HG03442 (cell line): ENCODE measurements at regions not wholly inside any gene's neighbourhood (a gene's known extent, or its start where the extent isn't known, plus 50 kb on each side); places are given as distances from the start of the nearest gene placed in this dataset.

Source experiments
- ATAC-seq: cut with Tn5 transposase; IDR thresholded peaks from one replicate; pipeline ENCODE4 v1.9.1; 2021; ENCODE audit warnings: mild to moderate bottlenecking, moderate library complexity; ENCODE audit not compliant: unreplicated experiment

DNA sequence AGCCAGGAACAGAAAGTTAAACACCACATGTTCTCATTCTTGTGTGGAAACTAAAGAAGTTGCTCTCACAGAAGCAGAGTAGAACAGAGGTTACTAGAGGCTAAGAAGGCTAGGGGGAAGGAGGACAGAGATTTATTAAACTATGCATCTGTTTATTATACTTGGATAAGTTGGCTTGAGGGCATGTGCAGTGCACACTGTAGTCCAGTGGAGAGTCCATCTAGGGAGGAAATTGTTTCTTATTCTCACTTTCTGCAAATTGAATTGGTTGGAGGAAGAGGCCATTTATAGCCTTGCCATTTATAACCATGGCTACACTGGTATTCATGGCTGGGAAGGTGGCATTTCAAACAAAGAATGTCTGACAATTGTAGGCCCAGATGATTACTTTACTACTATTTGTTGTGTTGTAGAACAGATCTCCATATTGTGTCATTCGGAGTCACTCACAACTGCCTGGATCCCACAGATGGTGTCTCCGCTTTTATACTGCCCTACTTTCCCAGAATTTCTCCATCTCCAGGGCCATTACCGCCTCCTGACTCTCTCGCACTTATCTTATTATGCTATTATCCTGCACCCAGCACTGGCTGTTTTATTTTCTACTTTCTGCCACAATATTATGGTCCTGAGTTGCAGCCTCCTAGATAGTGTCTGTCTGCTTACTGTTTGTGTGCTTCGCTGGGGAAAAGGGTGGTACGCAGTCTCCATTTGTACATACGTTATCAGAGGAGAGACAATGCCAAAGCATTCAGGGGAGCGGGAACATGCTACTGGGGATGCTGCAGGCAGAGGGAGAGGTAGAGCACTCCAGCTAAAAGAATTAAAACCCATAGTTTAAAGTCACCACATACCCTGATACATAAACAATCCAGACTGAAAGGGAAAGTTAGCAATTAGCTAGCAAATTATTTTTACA lies 169.3 kb upstream of the BLID start:
- ATAC-seq, result no peak

DNA sequence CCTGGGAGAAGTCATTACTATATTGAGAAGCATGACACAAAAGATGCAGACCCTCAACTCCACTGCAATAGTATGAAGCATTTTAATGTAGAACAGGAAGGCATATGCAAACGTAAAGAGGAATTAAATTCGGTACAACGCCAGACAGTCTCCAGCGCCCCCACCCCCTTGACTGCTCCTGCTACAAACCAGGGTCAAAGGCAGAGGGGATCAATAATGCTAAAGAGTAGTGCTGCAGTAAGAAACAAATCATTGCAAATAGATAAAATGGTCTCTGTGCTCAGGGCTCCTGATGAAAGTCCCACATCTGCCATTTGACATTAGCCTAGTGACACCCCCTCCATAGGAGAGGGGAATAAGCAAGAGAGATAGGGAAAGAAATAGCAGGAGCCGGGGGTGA lies 164.9 kb upstream of the BLID start:
- ATAC-seq, result no peak

DNA sequence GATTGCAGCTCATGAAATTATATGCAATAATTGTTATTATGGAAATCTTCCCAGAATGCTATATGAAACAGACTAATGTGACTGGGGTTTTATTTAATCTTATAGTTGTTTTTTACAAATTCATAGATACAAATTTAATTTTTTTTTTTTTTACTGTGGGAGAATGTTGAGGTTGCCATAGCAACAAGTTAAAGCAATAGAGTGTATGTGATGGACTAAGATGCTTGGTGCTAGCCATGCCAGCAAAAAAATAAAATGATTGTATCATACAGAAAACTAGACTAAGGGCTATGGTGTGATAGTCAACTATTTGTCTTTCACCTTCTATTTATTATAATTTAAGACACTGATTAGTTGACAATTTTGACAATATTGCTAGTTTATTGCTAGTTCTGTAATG lies 163.2 kb upstream of the BLID start:
- no peak for ATAC-seq

DNA sequence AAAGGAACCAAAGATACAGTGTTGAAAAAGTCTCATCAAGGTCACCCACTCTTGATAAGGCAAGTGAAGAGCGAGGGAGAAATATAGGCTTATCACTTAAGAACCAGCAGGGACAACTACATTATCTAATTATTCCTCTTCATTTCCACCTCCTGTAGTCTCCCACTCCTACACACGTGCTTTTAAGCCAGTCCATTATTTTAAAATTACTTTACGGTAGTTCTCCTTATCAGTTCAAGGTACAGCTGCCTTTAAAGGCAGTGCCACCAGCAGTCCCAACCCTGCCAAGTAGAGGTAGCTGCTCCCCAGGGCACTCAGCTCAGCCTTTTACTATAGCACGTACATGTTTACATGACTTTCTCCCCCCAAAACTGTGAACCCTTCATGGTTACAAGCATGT lies 161.5 kb upstream of the BLID start:
- ATAC-seq, result no peak

DNA sequence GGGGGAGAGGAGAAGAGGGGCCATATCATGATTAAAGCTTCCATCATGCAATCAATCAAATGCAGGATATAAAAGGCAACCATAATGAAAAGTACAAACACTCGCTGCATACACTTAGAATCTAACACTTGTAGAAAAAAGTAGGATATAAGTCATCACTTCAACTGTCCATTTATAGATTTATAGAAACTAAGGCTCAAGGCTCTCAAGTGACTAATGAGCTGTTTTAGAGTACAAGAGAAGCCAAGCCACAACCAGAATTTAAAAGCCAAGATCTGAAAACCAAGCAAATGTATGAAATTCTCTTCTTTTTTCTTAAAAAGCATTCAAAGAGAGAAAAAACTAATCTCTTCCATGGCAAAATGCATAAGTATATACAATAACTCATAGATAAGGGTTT lies 160.2 kb upstream of the BLID start:
- ATAC-seq, result no peak

DNA sequence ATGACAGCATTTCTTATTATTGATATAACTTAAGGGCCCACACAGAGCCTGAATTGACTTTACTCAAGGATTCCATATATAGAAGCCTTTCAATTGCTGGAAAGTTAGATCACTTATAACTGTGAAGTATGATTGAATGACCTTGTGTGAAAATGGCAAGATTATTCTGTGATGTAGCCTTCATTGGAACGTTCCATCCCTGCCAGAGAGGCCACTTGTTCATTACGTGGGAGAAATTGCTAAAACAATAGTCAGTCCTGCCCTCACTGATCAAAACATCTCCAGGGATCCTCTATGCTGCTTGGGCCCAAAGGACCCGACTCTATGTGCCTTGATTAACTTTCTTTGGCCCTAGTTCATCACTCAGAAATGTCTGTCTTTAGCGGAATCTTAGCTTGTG lies 159.5 kb upstream of the BLID start:
- ATAC-seq, result no peak

DNA sequence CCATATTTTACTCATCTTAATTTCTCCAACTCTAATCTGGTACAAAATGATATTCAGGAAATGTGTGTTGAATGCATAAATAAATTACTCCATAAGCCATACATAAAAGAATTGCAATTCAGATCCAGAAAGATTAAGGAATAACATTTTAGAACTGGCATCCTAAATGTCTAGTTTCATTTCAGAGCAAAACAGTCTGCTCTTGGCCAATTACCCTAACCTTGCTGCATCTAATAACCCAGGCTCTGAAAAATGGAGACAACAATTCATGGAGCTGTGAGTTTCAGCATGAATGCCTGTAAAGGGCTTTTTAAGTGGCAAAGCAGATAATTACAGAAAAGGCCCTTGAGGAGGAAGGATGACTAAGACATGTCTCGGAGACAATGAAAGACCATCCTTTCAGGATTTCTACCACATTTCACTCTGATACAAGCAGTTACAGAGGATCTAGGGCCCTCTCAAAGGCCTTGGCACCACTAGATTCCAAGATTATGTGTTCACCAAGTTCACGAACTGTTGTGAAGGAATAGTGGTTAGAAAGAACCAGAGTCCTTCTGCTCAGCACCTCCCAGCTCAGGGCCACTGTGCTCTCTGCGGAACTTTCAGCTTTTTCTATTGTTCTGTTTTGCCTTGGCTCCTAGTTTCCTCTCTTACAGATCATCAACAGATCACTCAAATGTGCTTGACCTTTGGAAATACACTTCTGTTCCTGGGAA lies 157.6 kb upstream of the BLID start:
- ATAC-seq, result no peak

DNA sequence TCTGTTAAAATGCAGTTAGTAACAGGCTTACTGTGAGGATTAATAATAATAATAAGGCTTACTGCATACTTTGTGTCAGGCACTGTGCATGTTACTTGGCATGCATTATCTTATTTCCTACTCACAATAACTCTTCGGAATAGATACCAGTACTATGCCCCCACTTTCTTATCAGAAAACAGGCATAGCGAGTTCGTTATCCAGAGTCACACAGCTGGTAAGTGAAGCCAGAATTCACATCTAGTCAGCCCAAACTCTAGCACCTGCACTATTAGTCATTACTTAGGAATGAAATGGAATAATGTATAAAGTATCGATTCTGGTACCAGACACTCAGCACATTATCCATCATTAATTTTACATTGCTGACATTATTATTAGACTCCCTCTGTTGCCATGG lies 155.7 kb upstream of the BLID start:
- ATAC-seq, result no peak

DNA sequence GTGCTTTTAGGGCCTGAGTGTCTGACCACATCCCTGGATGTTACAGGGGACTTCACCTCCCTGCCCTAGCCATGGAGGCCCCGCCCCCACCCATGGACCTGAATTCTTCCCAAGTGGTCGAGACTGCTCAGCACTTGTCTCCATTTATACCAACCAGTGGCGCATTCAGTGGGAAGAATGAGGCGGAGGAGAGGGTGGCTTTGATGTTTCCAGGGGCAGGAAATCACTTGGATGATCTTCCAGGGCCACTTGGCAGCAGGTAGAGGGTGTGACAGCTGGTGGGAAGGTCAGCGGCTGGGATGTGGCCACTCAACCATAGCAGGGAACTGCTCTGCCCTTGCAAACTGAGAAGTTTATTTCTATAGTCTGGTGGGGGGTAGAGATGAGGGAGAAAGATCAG lies 155.1 kb upstream of the BLID start:
- no peak for ATAC-seq

DNA sequence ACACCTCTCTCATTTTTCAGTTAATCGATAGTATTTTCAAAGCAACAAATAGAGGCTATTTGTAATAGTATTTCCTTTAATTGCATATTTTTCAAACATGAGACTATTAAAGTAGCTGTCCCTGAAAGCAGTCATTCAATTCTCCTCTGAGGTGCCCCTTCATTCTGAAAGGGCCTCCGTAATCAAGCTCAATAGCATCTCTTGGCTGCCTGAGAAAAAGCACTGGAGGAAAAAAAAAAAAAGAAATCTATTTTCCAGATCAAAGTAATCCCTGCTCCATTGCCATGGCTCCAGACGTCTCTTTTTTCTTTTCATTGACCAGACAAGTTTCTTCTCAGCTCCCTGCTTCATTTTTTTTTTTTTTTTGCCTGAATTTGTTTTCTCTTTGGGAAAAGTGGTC lies 154.5 kb upstream of the BLID start:
- ATAC-seq, result no peak

DNA sequence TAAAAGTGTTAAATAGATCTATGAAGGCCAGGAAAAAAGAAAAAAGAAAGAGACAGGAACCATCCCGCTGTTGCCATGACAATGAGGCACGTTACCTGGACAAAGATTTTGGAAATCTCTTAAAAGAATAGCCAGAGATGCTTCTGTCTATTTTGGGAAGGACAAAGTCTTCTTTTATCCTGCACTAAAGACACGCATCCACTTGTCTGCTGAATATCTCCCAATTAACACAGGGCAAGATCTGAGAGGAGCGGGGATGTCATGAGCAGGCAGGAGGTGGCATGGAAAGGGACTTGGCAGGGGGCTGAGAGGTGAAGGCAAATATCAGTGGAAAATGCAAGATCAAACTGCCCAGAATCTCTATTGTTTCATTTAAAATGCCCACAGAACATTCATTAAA lies 153.8 kb upstream of the BLID start:
- ATAC-seq, result no peak

DNA sequence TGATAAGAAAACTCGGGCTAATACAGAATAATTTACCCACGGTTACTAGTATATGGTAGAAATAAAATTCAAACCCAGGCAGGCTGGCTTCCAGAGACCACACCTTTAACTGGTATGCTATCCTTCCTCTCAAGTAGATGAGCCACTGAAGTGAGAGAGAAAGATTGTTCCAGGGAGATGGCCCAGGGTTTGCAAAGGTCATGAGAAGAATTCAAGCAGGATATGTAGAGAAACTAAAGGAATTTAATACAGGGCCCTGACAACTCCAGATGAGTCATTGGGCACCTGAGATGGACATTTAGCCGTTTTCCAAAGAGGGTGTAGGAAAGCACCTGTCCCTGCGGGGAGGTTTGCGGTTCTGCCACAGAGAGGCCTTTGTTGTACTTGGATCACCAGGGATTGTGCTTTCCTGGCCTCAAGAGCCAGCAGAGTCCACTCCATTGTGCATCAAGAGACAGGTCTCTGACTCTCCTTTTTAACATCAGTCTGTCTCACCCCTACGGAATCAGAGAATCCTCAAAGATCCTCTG lies 152.7 kb upstream of the BLID start:
- ATAC-seq, result no peak

DNA sequence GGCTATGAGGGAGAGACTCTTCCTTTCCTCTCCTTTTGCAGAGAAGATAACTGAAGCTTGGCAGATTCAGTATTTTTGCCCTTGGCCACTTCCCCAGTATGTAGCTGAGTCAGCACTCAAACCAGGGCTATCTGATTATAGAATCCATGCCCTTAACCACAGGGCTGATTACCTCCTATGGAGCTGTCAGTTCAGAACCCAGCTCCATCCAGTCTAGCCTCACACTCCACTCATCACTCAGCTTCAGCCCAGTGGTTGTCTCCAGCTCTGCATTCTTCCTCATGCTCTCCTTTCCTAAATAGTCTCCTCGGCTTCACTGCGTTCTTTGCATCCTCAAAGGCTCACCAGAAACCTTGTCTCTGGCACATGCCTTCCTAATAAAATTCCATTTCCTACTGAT lies 151.6 kb upstream of the BLID start:
- ATAC-seq, result no peak

DNA sequence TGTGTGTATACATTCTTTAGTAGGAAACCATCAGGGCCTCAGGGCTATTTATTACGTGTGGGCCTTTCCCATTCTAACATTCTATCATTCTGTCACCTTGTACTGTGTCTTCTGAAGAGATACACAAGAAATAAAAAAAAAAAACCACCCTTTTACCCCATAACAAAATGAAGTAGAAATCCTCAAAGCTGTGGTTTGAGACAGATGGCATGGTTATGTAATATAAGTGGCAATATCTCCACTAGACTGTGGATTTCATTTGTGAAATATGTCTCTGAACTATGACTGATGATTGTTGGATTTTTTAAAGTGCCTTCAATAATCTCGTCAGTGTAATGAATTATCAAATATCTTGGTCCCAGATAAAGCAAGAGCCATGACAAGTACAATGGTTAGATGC lies 150.0 kb upstream of the BLID start:
- no peak for ATAC-seq

DNA sequence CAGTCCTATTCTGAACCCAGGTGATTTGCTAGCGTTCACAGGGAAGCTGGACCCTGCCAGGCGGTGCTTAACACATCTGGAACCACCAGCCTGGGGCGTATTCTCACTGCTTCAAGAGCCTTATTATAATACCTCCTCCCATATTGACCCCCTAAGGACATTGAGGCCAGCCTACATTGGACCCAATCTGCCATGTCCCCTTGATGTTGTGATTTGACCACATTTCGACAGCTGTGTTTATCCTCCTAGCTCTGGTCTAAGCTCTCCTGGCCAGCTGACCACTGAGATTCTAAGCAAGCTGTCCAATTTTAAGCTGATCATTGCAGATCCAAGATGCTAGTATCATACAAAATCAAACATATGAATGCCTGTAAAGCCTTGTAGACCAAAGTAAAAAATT lies 148.1 kb upstream of the BLID start:
- no peak for ATAC-seq

DNA sequence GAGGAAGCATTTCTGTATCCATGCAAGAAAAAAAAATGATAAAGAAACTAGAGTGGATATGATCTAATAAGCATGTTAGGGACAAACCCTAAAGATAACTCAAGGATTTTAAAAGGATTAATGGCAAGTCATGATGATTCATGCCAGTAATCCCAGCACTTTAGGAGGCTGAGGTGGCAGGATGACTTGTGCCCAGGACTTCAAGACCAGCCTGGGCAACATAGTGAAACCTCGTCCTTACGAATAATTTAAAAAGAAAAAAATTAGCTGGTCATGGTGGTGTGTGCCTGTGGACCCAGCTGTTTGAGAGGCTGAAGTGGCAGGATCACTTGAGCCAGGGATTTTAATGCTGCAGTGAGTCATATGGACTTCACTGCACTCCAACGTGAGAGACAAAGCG lies 145.5 kb upstream of the BLID start:
- ATAC-seq, result no peak

DNA sequence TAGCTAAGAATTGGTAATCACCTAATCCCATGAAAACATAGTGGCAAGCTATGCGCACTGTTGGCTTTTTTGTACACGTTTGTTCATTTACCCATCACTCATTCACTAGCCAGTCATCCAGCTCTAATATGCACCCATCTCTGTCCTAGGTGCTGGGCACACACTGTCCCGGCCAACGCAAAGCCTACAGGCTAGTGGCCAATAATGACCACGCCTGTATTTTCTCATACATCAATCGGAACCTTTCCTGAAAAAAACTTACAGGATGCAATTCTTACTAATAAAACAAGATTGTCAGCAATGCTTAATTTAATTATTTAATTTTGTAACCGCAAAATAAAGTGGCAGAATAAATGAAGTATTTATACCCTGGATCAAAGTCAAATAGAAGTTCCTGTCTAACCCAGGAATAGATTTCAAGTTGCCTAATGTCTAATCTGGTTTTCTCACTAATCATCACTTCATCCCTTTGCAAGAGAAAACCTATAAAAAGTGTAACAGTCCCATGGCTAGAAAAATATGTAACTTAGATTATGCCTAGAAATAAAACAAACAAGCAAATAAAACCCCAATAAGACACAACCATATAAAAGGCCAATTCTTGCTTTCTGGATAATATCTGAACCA lies 143.3 kb upstream of the BLID start:
- no peak for ATAC-seq

DNA sequence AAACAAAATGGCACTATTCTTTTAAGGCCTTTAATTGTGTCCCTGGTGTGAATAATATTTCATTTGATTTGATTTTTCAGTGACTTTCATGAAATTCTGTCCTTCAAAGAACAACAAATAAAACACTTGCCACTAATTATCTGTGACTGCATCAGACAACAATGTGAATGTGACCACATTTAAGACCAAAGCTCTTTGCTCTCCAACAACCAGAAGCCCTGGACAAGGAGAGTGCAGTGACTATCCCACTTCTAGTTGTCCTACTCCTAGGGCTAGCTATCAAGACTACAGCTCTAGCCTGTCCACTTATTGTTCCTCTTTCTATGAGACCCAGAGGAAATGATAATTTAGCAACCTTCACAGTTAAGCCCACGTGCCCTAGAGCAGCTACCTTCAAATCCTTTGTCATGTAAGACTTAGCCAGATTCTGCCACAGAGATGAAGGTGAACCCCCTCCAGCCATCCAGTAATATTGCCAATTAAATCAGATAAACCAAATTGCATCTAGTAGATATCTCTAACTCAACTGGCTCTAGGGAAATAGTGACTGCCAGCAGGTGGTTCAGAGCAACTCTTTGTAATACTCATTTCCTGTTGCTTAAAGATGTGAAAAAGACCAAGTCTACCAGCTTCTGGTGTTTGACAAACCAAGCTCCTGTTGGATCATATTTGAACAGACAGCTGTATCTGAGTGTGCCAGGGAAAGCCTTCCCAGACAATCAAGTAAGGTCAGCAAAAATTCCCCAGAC lies 142.6 kb upstream of the BLID start:
- no peak for ATAC-seq

DNA sequence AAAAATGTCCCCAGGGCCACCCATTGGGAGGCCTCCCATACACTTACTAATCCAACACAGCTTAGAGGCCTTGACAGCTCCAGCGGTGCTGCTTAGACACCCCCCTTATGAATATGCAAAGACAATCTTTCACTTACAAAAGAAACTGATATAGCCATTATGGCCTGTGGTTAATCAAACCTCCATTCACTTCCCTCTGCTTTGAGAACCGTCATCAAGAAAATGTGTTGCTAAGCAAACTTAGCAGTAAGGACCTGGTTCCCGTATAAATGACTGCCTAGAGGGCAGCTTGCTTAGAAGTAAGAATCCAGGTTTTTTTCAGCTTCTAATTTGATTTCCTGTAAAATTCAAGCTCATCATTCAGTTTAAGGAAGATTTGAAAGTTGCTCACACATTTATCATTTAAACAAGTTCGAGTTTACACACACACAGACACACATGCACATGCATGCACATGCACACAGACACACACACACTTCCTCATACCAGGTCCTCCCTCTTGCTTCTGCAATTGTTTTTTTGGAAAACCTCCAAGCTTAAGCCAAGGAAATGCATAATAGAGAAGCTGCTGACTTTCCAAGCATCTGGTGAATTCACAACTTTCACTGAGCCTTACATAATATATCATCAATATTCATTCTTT lies 137.7 kb upstream of the BLID start:
- ATAC-seq, result no peak

DNA sequence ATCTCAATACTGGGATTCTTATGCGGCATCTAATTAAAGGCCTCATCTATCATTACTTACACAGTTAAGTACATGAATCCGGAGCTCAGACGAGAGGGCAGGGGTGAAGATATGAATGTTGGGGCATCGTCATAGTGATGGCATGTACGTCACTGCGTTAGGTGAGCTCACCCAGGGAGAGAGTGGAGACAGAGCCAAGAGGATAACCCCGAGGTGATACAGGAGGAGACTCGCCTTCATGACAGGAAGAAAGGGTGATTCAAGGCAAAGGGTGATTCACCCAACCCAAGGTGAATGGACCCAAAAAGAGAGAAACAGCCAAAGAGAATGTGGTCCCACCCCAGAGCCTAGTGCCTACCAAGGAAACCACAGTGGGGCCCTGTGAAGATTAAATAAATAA lies 132.9 kb upstream of the BLID start:
- ATAC-seq, result no peak

DNA sequence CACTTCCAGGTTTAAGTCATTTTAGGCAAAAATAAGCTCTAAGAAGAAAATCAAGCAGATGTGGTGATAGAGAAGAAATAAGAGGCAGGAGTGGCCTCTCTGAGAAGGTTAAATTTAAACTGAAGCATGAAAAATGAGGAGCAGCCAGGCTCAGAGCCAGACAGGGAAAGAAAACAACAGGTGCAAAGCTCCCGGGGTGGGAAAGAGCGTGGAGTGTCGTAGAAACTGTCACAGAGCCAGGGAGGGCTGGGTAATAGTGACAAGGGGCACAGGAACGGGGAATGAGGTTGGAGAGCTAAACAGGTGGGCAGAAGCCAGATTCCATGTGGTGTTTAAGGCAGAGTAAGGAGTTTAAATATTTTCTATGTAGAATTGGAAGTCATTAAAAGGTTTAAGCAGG lies 132.1 kb upstream of the BLID start:
- no peak for ATAC-seq
